Endothelial cell of umbilical vein (primary cell): ENCODE measurements at regions not wholly inside any gene's neighbourhood (a gene's known extent, or its start where the extent isn't known, plus 50 kb on each side); places are given as distances from the start of the nearest gene placed in this dataset.

ENCODE experiments used
- BruUV-seq: library from RNA; stranded (reverse); fragments of 400-500 nt; replicated peaks from 2 replicates; lab custom pipeline; 2021; lab: Mats Ljungman, UMichigan
- CTCF ChIA-PET: fragments of 300-600, 350-600 bp; sonication (Branson Sonifier 250); formaldehyde crosslinking; loops from one replicate; lab custom pipeline; 2021; ENCODE audit warnings: antibody characterized with exemption, inconsistent platforms; lab: Charles Lee
- POLR2A ChIA-PET: fragments of 300-600, 350-600 bp; sonication (Branson Sonifier 250); formaldehyde crosslinking; loops from one replicate; lab custom pipeline; 2021; ENCODE audit warnings: antibody characterized with exemption, inconsistent platforms; lab: Charles Lee
- DNase-seq: peaks from one replicate; pipeline ENCODE4 v3.0.0-alpha.2; 2011; ENCODE audit warnings: low read depth, low spot score
- FAIRE-seq: peaks from 2 replicates; lab custom pipeline; 2011; peaks lifted over from hg19 to GRCh38; lab: Jason Lieb, UNC
- H2AFZ ChIP-seq: 2 replicates; pipeline ENCODE4 v1.6.0; 2012; ENCODE audit warnings: low read depth, low read length, control low read depth, inconsistent platforms
- H3K27ac ChIP-seq: 2 replicates; pipeline ENCODE4 v1.5.1; 2011; ENCODE audit warnings: low read depth, mild to moderate bottlenecking, control low read depth, low read length, moderate library complexity; ENCODE audit not compliant: insufficient read depth
- H3K27me3 ChIP-seq, 2 experiments: 2 replicates each; pipeline versions ENCODE4 v1.6.0 to v1.6.1; 2011; ENCODE audit warnings: low read length in 2 of 2, mixed read lengths in 1 of 2; ENCODE audit not compliant: control insufficient read depth in 2 of 2, insufficient read depth in 2 of 2
- H3K36me3 ChIP-seq, 2 experiments: 2 replicates in 1 of 2; 3 replicates in 1 of 2; pipeline ENCODE4 v1.5.1; 2011; ENCODE audit warnings: low read length in 2 of 2, mild to moderate bottlenecking in 1 of 2, moderate library complexity in 1 of 2; ENCODE audit not compliant: control insufficient read depth in 2 of 2, insufficient read depth in 2 of 2; ENCODE audit errors: extremely low read depth in 1 of 2
- H3K4me1 ChIP-seq: 3 replicates; pipeline ENCODE4 v1.5.1; 2011; ENCODE audit warnings: mild to moderate bottlenecking, low read length; ENCODE audit not compliant: control insufficient read depth, insufficient read depth; ENCODE audit errors: extremely low read depth
- H3K4me2 ChIP-seq: 2 replicates; pipeline ENCODE4 v1.6.1; 2011; ENCODE audit warnings: low read length, control low read depth, mixed read lengths; ENCODE audit not compliant: insufficient read depth
- H3K4me3 ChIP-seq, 3 experiments: fragments of 200-600 bp in 1 of 3; sonication (generic), shearing (Covaris generic) in 1 of 3; replicated peaks in 1 of 3; 2 replicates each; pipeline ENCODE4 v1.5.1; 2011 to 2016; ENCODE audit warnings: control low read depth in 3 of 3, low read length in 3 of 3, mild to moderate bottlenecking in 2 of 3, inconsistent platforms in 1 of 3, low read depth in 1 of 3, moderate library complexity in 1 of 3; ENCODE audit not compliant: insufficient read depth in 1 of 3
- H3K79me2 ChIP-seq: 2 replicates; pipeline ENCODE4 v1.6.0; 2012; ENCODE audit warnings: low read length, inconsistent platforms; ENCODE audit not compliant: control insufficient read depth, insufficient read depth
- H3K9ac ChIP-seq: replicated peaks from 2 replicates; pipeline ENCODE3; 2011; ENCODE audit warnings: low read length, control low read depth; ENCODE audit not compliant: insufficient read depth; ENCODE audit errors: extremely low read depth
- H3K9me1 ChIP-seq: replicated peaks from 3 replicates; pipeline ENCODE4 v1.6.0; 2011; ENCODE audit warnings: mild to moderate bottlenecking, low read length; ENCODE audit not compliant: control insufficient read depth, insufficient read depth; ENCODE audit errors: extremely low read depth
- H3K9me3 ChIP-seq: replicated peaks from 2 replicates; pipeline ENCODE4 v1.5.1; 2012; ENCODE audit warnings: low read length, inconsistent platforms; ENCODE audit not compliant: control insufficient read depth, insufficient read depth
- H4K20me1 ChIP-seq: replicated peaks from 2 replicates; pipeline ENCODE3; 2011; ENCODE audit warnings: mild to moderate bottlenecking, low read length; ENCODE audit not compliant: control insufficient read depth, insufficient read depth; ENCODE audit errors: extremely low read depth
- CTCF ChIP-seq, 2 donors: IDR thresholded peaks; 1 replicate in 1 of 2; 2 replicates in 1 of 2; pipeline ENCODE4 v1.5.1; 2011; ENCODE audit warnings: low read length in 2 of 2, mild to moderate bottlenecking in 2 of 2, moderate library complexity in 2 of 2, control low read depth in 1 of 2, inconsistent platforms in 1 of 2, low read depth in 1 of 2; ENCODE audit not compliant: insufficient read depth in 1 of 2; ENCODE audit errors: extremely low read depth in 1 of 2
- EZH2 ChIP-seq: IDR thresholded peaks from 2 replicates; pipeline ENCODE4 v1.6.1; 2012; ENCODE audit warnings: borderline replicate concordance, low read depth, mild to moderate bottlenecking, moderate library complexity, low read length, inconsistent platforms; ENCODE audit not compliant: severe bottlenecking
- FOS ChIP-seq: IDR thresholded peaks from 2 replicates; pipeline ENCODE4 v1.6.1; 2011; ENCODE audit warnings: mild to moderate bottlenecking, low read length, moderate library complexity, borderline replicate concordance; ENCODE audit not compliant: insufficient read depth
- GATA2 ChIP-seq: IDR thresholded peaks from 2 replicates; pipeline ENCODE4 v1.7.0; 2011; ENCODE audit warnings: low read depth, mild to moderate bottlenecking, moderate library complexity, mixed read lengths, low read length; ENCODE audit not compliant: insufficient read length, insufficient read depth
- JUN ChIP-seq: IDR thresholded peaks from 2 replicates; pipeline ENCODE4 v1.6.1; 2011; ENCODE audit warnings: borderline replicate concordance, low read depth; ENCODE audit not compliant: insufficient read length, insufficient read depth
- MAX ChIP-seq: IDR thresholded peaks from 2 replicates; pipeline ENCODE4 v1.6.1; 2011; ENCODE audit not compliant: insufficient read depth, insufficient read length
- MYC ChIP-seq: IDR thresholded peaks from one replicate; pipeline ENCODE4 v1.6.1; 2011; ENCODE audit warnings: mild to moderate bottlenecking, low read depth, low read length
- POLR2A ChIP-seq: IDR thresholded peaks from 2 replicates; pipeline ENCODE4 v1.6.1; 2012; ENCODE audit warnings: low read depth, mild to moderate bottlenecking, control low read depth, low read length
- POLR2AphosphoS5 ChIP-seq: IDR thresholded peaks from 2 replicates; pipeline ENCODE4 v1.6.1; 2012; ENCODE audit warnings: low read depth, mild to moderate bottlenecking, control low read depth, low read length, moderate library complexity; ENCODE audit not compliant: insufficient read depth
- dilution Hi-C: fragments of 300-500 bp; cut with MboI; formaldehyde crosslinking; loops from one replicate; pipeline ENCODE4 v1.15.0; 2019; ENCODE audit warnings: low sequenced_read_pairs; ENCODE audit not compliant: extremely low pct_ligation_motif_present
- intact Hi-C: fragments of 100-400 bp; cut with micrococcal nuclease; formaldehyde crosslinking; loops from one replicate; pipeline ENCODE4 v1.10.0; 2022

- peaks cover 2% of the 10 kb centered on the region for H3K9me3 ChIP-seq
- BruUV-seq, result no TSS peak
- H3K36me3 ChIP-seq, result no peaks in the 10 kb centered on the region
- no peaks in the 10 kb centered on the region for H3K27me3 ChIP-seq
- CTCF ChIA-PET, result no interaction called here
- H3K79me2 ChIP-seq, result no peaks in the 10 kb centered on the region
- H3K4me1 ChIP-seq, result no peaks in the 10 kb centered on the region
- no peak overlapping the region for H3K4me3 ChIP-seq
- H3K4me2 ChIP-seq, result no peak overlapping the region
- no peak overlapping the region for H2AFZ ChIP-seq
- POLR2A ChIA-PET, result no interaction called here
- H4K20me1 ChIP-seq, result no peaks in the 10 kb centered on the region
- H3K9me1 ChIP-seq, result no peaks in the 10 kb centered on the region
- FAIRE-seq, result no peak
- no peak for DNase-seq
- dilution Hi-C loops, result no loop called here
- TF ChIP-seq MYC, result no peak
- TF ChIP-seq CTCF (IDR thresholded peaks at IDR 0.05; ENCODE audit: extremely low read depth in 1 of 2, insufficient read depth in 1 of 2, low read depth in 1 of 2, low read length in 2 of 2), result no peak
- TF ChIP-seq JUN, result no peak
- TF ChIP-seq EZH2, result no peak
- TF ChIP-seq POLR2A, result no peak
- no peak for TF ChIP-seq GATA2
- TF ChIP-seq FOS, result no peak
- no peak for TF ChIP-seq MAX
- no peak for TF ChIP-seq POLR2AphosphoS5
- no peak overlapping the region for H3K9ac ChIP-seq
- no peak overlapping the region for H3K27ac ChIP-seq
- intact Hi-C loops, result no loop called here
Measured at GRCh38 chr2:17231394-17231965, 286.8 kb downstream of the RAD51AP2 start.
